SK-N-SH treated with all-trans-retinoic acid at 6 μM for 48 hours (cell line): ENCODE measurements at regions not wholly inside any gene's neighbourhood (a gene's known extent, or its start where the extent isn't known, plus 50 kb on each side); places are given as distances from the start of the nearest gene placed in this dataset.

Source experiments
- ATAC-seq: fragments of 200-7000 bp; cut with Tn5 transposase; 3 replicates; pipeline ENCODE4 v1.9.1; 2020; ENCODE audit warnings: mild to moderate bottlenecking, moderate library complexity
- ARNTL ChIP-seq: fragments of 450-650 bp; formaldehyde crosslinking; IDR thresholded peaks from 2 replicates; pipeline ENCODE4 v1.5.0; 2020; ENCODE audit warnings: low read depth, mild to moderate bottlenecking, moderate library complexity, borderline replicate concordance
- BACH2 ChIP-seq: fragments of 250-450 bp; sonication (Bioruptor Pico); IDR thresholded peaks from 2 replicates; pipeline ENCODE4 v1.9.0; 2021; ENCODE audit warnings: mild to moderate bottlenecking, borderline replicate concordance
- CREB5 ChIP-seq: fragments of 250-450 bp; sonication (Bioruptor Pico); IDR thresholded peaks from 2 replicates; pipeline ENCODE4 v1.5.1; 2020; ENCODE audit warnings: low read depth, mild to moderate bottlenecking, moderate library complexity
- CSDC2 ChIP-seq: fragments of 250-450 bp; sonication (Bioruptor Pico); IDR thresholded peaks from 2 replicates; pipeline ENCODE4 v1.5.0; 2020; ENCODE audit warnings: mild to moderate bottlenecking, moderate library complexity
- CSRNP3 ChIP-seq: fragments of 250-450 bp; sonication (Bioruptor Pico); IDR thresholded peaks from 2 replicates; pipeline ENCODE4 v1.5.1; 2021; ENCODE audit warnings: mild to moderate bottlenecking, moderate library complexity
- ESRRG ChIP-seq: fragments of 250-450 bp; sonication (Bioruptor Pico); IDR thresholded peaks from 2 replicates; pipeline ENCODE4 v1.6.1; 2021; ENCODE audit warnings: mild to moderate bottlenecking
- GLIS3 ChIP-seq: fragments of 250-450 bp; sonication (Bioruptor Pico); IDR thresholded peaks from 2 replicates; pipeline ENCODE4 v1.5.0; 2020; ENCODE audit warnings: mild to moderate bottlenecking, moderate library complexity
- ISL1 ChIP-seq: fragments of 250-450 bp; sonication (Bioruptor Pico); IDR thresholded peaks from 2 replicates; pipeline ENCODE4 v2.1.2; 2022; ENCODE audit warnings: mild to moderate bottlenecking, moderate library complexity
- OSR1 ChIP-seq: fragments of 250-450 bp; sonication (Bioruptor Pico); IDR thresholded peaks from 2 replicates; pipeline ENCODE4 v1.8.0; 2022; ENCODE audit warnings: moderate library complexity, mild to moderate bottlenecking, inconsistent platforms
- POU6F1 ChIP-seq: fragments of 250-450 bp; sonication (Bioruptor Pico); IDR thresholded peaks from 2 replicates; pipeline ENCODE4 v1.8.0; 2021; ENCODE audit warnings: low read depth, mild to moderate bottlenecking, moderate library complexity, borderline replicate concordance
- PPARA ChIP-seq: fragments of 250-450 bp; sonication (Bioruptor Pico); IDR thresholded peaks from 2 replicates; pipeline ENCODE4 v1.5.0; 2020; ENCODE audit warnings: mild to moderate bottlenecking, borderline replicate concordance
- RARB ChIP-seq: fragments of 250-450 bp; sonication (Bioruptor Pico); IDR thresholded peaks from 2 replicates; pipeline ENCODE4 v1.8.0; 2021; ENCODE audit warnings: mild to moderate bottlenecking, moderate library complexity
- SNAI2 ChIP-seq: fragments of 250-450 bp; sonication (Bioruptor Pico); IDR thresholded peaks from 2 replicates; pipeline ENCODE4 v1.5.0; 2020; ENCODE audit warnings: mild to moderate bottlenecking, moderate library complexity
- TCF4 ChIP-seq: fragments of 250-450 bp; sonication (Bioruptor Pico); IDR thresholded peaks from 2 replicates; pipeline ENCODE4 v1.8.0; 2021; ENCODE audit warnings: mild to moderate bottlenecking, moderate library complexity, borderline replicate concordance
- TOX ChIP-seq: fragments of 250-450 bp; sonication (Bioruptor Pico); IDR thresholded peaks from 2 replicates; pipeline ENCODE4 v1.8.0; 2021; ENCODE audit warnings: mild to moderate bottlenecking, moderate library complexity, borderline replicate concordance
- ZC3H10 ChIP-seq: fragments of 250-450 bp; sonication (Bioruptor Pico); IDR thresholded peaks from 2 replicates; pipeline ENCODE4 v1.5.1; 2021; ENCODE audit warnings: mild to moderate bottlenecking, moderate library complexity
- ZFP3 ChIP-seq: fragments of 250-450 bp; sonication (Bioruptor Pico); IDR thresholded peaks from 2 replicates; pipeline ENCODE4 v1.5.0; 2020; ENCODE audit warnings: mild to moderate bottlenecking, moderate library complexity
- ZFP30 ChIP-seq: fragments of 450-650 bp; formaldehyde crosslinking; IDR thresholded peaks from 2 replicates; pipeline ENCODE4 v1.5.0; 2022; ENCODE audit warnings: mild to moderate bottlenecking, moderate library complexity
- ZNF565 ChIP-seq: fragments of 450-650 bp; formaldehyde crosslinking; conservative IDR thresholded peaks from 2 replicates; pipeline ENCODE4 v1.5.0; 2020; ENCODE audit warnings: low read depth, mild to moderate bottlenecking, moderate library complexity
- ZNF70 ChIP-seq: fragments of 450-650 bp; formaldehyde crosslinking; IDR thresholded peaks from 2 replicates; pipeline ENCODE4 v1.5.0; 2020; ENCODE audit warnings: mild to moderate bottlenecking, moderate library complexity
- ZNF8 ChIP-seq: fragments of 450-650 bp; formaldehyde crosslinking; IDR thresholded peaks from 2 replicates; pipeline ENCODE4 v1.5.0; 2020; ENCODE audit warnings: mild to moderate bottlenecking, moderate library complexity
- TF ChIP-seq, protein P1 (sequence below): fragments of 250-450 bp; sonication (Bioruptor Pico); IDR thresholded peaks from 2 replicates; pipeline ENCODE4 v1.8.0; 2020; ENCODE audit warnings: mild to moderate bottlenecking, moderate library complexity, borderline replicate concordance
- TF ChIP-seq, protein P2 (sequence below): fragments of 250-450 bp; sonication (Bioruptor Pico); IDR thresholded peaks from 2 replicates; pipeline ENCODE4 v1.5.0; 2020; ENCODE audit warnings: mild to moderate bottlenecking, moderate library complexity

GRCh38 chr10:36581237-36581636 is 544.2 kb upstream of the ANKRD30A start (continued):
- no peak for TF ChIP-seq POU6F1 (CRISPR knock-in tag)

GRCh38 chr10:36578306-36578705 is 547.1 kb upstream of the ANKRD30A start:
- TF ChIP-seq CSRNP3 (CRISPR knock-in tag) (no peak), BACH2 (CRISPR knock-in tag) (no peak), ISL1 (CRISPR knock-in tag) (no peak), OSR1 (no peak), ZNF70 (CRISPR knock-in tag) (no peak), PPARA (CRISPR knock-in tag) (no peak), GLIS3 (CRISPR knock-in tag) (no peak), SNAI2 (no peak), ARNTL (CRISPR knock-in tag) (no peak), POU6F1 (CRISPR knock-in tag) (no peak), TCF4 (CRISPR knock-in tag) (no peak), RARB (no peak), TOX (CRISPR knock-in tag) (no peak)
- TF ChIP-seq, protein P1, sequence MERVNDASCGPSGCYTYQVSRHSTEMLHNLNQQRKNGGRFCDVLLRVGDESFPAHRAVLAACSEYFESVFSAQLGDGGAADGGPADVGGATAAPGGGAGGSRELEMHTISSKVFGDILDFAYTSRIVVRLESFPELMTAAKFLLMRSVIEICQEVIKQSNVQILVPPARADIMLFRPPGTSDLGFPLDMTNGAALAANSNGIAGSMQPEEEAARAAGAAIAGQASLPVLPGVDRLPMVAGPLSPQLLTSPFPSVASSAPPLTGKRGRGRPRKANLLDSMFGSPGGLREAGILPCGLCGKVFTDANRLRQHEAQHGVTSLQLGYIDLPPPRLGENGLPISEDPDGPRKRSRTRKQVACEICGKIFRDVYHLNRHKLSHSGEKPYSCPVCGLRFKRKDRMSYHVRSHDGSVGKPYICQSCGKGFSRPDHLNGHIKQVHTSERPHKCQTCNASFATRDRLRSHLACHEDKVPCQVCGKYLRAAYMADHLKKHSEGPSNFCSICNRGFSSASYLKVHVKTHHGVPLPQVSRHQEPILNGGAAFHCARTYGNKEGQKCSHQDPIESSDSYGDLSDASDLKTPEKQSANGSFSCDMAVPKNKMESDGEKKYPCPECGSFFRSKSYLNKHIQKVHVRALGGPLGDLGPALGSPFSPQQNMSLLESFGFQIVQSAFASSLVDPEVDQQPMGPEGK = no peak
- ATAC-seq = no peak

DNA sequence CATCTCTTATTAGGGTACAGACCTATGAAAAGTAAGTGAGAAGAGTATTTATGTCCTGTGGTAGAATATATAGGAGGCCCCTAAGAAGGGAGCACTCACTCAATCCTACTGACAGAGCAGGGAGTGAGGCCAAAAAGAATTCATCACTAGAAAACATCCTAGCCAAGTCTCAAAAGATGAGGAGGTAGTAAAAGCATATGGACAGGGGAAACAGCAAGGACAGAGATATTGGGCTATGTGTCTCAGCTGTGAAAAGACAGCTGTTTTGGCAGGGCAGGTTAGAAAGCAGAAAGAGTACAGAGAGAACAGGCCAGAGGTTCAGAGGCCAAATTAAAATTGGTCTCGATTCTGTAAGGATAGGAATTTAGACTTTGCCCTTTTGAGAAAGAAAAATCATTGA is 548.3 kb upstream of the ANKRD30A start:
- no peak for TF ChIP-seq ZNF8
- TF ChIP-seq ISL1 (CRISPR knock-in tag) = no peak
- no peak for TF ChIP-seq SNAI2
- TF ChIP-seq TOX (CRISPR knock-in tag) = no peak
- no peak for TF ChIP-seq TCF4 (CRISPR knock-in tag)
- TF ChIP-seq POU6F1 (CRISPR knock-in tag) = no peak
- no peak for TF ChIP-seq ESRRG
- TF ChIP-seq OSR1 = no peak
- no peak for TF ChIP-seq CSDC2
- TF ChIP-seq ZNF565 (CRISPR knock-in tag) = no peak
- no peak for TF ChIP-seq RARB
- TF ChIP-seq CREB5 (CRISPR knock-in tag) = no peak
- TF ChIP-seq BACH2 (CRISPR knock-in tag) = no peak
- ATAC-seq = no peak

- no peak for ATAC-seq
- TF ChIP-seq ZFP30 (CRISPR knock-in tag) (no peak), BACH2 (CRISPR knock-in tag) (no peak), RARB (no peak), ZNF565 (CRISPR knock-in tag) (no peak), SNAI2 (no peak), TOX (CRISPR knock-in tag) (no peak), ZFP3 (CRISPR knock-in tag) (no peak), CSRNP3 (CRISPR knock-in tag) (no peak), OSR1 (no peak), ZC3H10 (CRISPR knock-in tag) (no peak)
- TF ChIP-seq, protein P2, sequence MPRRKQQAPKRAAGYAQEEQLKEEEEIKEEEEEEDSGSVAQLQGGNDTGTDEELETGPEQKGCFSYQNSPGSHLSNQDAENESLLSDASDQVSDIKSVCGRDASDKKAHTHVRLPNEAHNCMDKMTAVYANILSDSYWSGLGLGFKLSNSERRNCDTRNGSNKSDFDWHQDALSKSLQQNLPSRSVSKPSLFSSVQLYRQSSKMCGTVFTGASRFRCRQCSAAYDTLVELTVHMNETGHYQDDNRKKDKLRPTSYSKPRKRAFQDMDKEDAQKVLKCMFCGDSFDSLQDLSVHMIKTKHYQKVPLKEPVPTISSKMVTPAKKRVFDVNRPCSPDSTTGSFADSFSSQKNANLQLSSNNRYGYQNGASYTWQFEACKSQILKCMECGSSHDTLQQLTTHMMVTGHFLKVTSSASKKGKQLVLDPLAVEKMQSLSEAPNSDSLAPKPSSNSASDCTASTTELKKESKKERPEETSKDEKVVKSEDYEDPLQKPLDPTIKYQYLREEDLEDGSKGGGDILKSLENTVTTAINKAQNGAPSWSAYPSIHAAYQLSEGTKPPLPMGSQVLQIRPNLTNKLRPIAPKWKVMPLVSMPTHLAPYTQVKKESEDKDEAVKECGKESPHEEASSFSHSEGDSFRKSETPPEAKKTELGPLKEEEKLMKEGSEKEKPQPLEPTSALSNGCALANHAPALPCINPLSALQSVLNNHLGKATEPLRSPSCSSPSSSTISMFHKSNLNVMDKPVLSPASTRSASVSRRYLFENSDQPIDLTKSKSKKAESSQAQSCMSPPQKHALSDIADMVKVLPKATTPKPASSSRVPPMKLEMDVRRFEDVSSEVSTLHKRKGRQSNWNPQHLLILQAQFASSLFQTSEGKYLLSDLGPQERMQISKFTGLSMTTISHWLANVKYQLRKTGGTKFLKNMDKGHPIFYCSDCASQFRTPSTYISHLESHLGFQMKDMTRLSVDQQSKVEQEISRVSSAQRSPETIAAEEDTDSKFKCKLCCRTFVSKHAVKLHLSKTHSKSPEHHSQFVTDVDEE = no peak
These were observed 551.2 kb upstream of the ANKRD30A start for GRCh38 chr10:36574207-36574606.
